ENCODE measurements at regions not wholly inside any gene's neighbourhood (a gene's known extent, or its start where the extent isn't known, plus 50 kb on each side); places are given as distances from the start of the nearest gene placed in this dataset.

GRCh38 chr9:78573669-78574068 is 276.7 kb downstream of the PSAT1 start:
- TF ChIP-seq CTCF (IDR thresholded peaks at IDR 0.05) = no peak
- TF ChIP-seq POLR2A (IDR thresholded peaks at IDR 0.05) = no peak
